Activated T-cell treated with anti-CD3 and anti-CD28 coated beads, Interleukin-2, amount 50 U/mL, for 4 hours (primary cell): ENCODE measurements at regions not wholly inside any gene's neighbourhood (a gene's known extent, or its start where the extent isn't known, plus 50 kb on each side); places are given as distances from the start of the nearest gene placed in this dataset.
A peak's percentile ranks its signal among the peaks of the same experiment; 100 is the strongest.

ENCODE experiments used
- ATAC-seq, 2 donors: fragments of 200-7000 bp; cut with Tn5 transposase; one replicate each; pipeline ENCODE4 v1.10.0; 2021
- DNase-seq: peaks from one replicate; pipeline ENCODE4 v3.0.0-alpha.2; 2020
- H3K27me3 Mint-ChIP-seq: one replicate; pipeline ENCODE4 v1.8.0; 2021; ENCODE audit warnings: low read depth, mixed read lengths
- H3K36me3 Mint-ChIP-seq: one replicate; pipeline ENCODE4 v1.8.0; 2022; ENCODE audit warnings: mixed read lengths; ENCODE audit not compliant: insufficient read depth
- H3K4me1 Mint-ChIP-seq: one replicate; pipeline ENCODE4 v1.8.0; 2021; ENCODE audit warnings: low read depth, mixed read lengths
- H3K4me3 Mint-ChIP-seq: one replicate; pipeline ENCODE4 v1.8.0; 2021; ENCODE audit warnings: mild to moderate bottlenecking, moderate library complexity, mixed read lengths
- H3K9me3 Mint-ChIP-seq: one replicate; pipeline ENCODE4 v1.8.0; 2021; ENCODE audit warnings: mixed read lengths

- H3K4me3 Mint-ChIP-seq = no peak overlapping the region
- H3K4me1 Mint-ChIP-seq = no peaks in the 10 kb centered on the region
- ATAC-seq (no peak), DNase-seq (no peak)
- no peaks in the 10 kb centered on the region for H3K9me3 Mint-ChIP-seq
- H3K27me3 Mint-ChIP-seq = no peaks in the 10 kb centered on the region
- no peaks in the 10 kb centered on the region for H3K36me3 Mint-ChIP-seq
Measured at GRCh38 chr5:82806513-82806912, 270.7 kb downstream of the TMEM167A start.

- Mint-ChIP-seq H3K4me1 (no peaks in the 10 kb centered on the region), H3K9me3 (no peaks in the 10 kb centered on the region), H3K4me3 (no peak overlapping the region), H3K36me3 (no peaks in the 10 kb centered on the region), H3K27me3 (peaks cover 3% of the 10 kb centered on the region)
- no peak for DNase-seq
- ATAC-seq = no peak
Measured at GRCh38 chr5:82804155-82804690, 273.0 kb downstream of the TMEM167A start.

- H3K4me3 Mint-ChIP-seq = no peak overlapping the region
- DNase-seq (no peak), ATAC-seq (no peak)
- no peaks in the 10 kb centered on the region for H3K36me3 Mint-ChIP-seq
- H3K9me3 Mint-ChIP-seq = no peaks in the 10 kb centered on the region
- H3K27me3 Mint-ChIP-seq = peaks cover 3% of the 10 kb centered on the region
- H3K4me1 Mint-ChIP-seq = no peaks in the 10 kb centered on the region
Measured at GRCh38 chr5:82802954-82803353, 274.2 kb downstream of the TMEM167A start.

- Mint-ChIP-seq H3K9me3 (no peaks in the 10 kb centered on the region), H3K36me3 (no peaks in the 10 kb centered on the region), H3K27me3 (peaks cover 5% of the 10 kb centered on the region), H3K4me1 (no peaks in the 10 kb centered on the region), H3K4me3 (no peak overlapping the region)
- DNase-seq (no peak), ATAC-seq (no peak)
Measured at GRCh38 chr5:82800826-82801225, 276.4 kb downstream of the TMEM167A start.

GRCh38 chr5:82799361-82800077 lies 277.7 kb downstream of the TMEM167A start:
- Mint-ChIP-seq H3K36me3 (no peaks in the 10 kb centered on the region), H3K27me3 (peaks cover 5% of the 10 kb centered on the region), H3K4me1 (no peaks in the 10 kb centered on the region), H3K4me3 (no peak overlapping the region), H3K9me3 (no peaks in the 10 kb centered on the region)
- ATAC-seq (no peak), DNase-seq (no peak)

GRCh38 chr5:82798676-82799075 lies 278.5 kb downstream of the TMEM167A start:
- peaks cover 5% of the 10 kb centered on the region for H3K27me3 Mint-ChIP-seq
- no peaks in the 10 kb centered on the region for H3K9me3 Mint-ChIP-seq
- no peak for DNase-seq
- no peaks in the 10 kb centered on the region for H3K36me3 Mint-ChIP-seq
- no peak overlapping the region for H3K4me3 Mint-ChIP-seq
- no peaks in the 10 kb centered on the region for H3K4me1 Mint-ChIP-seq
- ATAC-seq = no peak

GRCh38 chr5:82796643-82797416 lies 280.4 kb downstream of the TMEM167A start:
- Mint-ChIP-seq H3K4me1 (no peaks in the 10 kb centered on the region), H3K4me3 (no peak overlapping the region), H3K9me3 (no peaks in the 10 kb centered on the region), H3K27me3 (peaks cover 5% of the 10 kb centered on the region), H3K36me3 (no peaks in the 10 kb centered on the region)
- DNase-seq (no peak), ATAC-seq (no peak)

GRCh38 chr5:82794876-82795275 lies 282.3 kb downstream of the TMEM167A start:
- DNase-seq (no peak), ATAC-seq (no peak)
- Mint-ChIP-seq H3K4me1 (no peaks in the 10 kb centered on the region), H3K36me3 (no peaks in the 10 kb centered on the region), H3K27me3 (peaks cover 1% of the 10 kb centered on the region), H3K9me3 (no peaks in the 10 kb centered on the region), H3K4me3 (no peak overlapping the region)

- DNase-seq (peak; percentile 22), ATAC-seq (no peak)
- Mint-ChIP-seq H3K36me3 (no peaks in the 10 kb centered on the region), H3K9me3 (no peaks in the 10 kb centered on the region), H3K4me3 (no peak overlapping the region), H3K27me3 (peaks cover 1% of the 10 kb centered on the region), H3K4me1 (no peaks in the 10 kb centered on the region)
Measured at GRCh38 chr5:82793808-82794419, 283.3 kb downstream of the TMEM167A start.

GRCh38 chr5:82792096-82792495 lies 285.1 kb downstream of the TMEM167A start:
- H3K9me3 Mint-ChIP-seq = no peaks in the 10 kb centered on the region
- no peaks in the 10 kb centered on the region for H3K36me3 Mint-ChIP-seq
- peaks cover 1% of the 10 kb centered on the region for H3K27me3 Mint-ChIP-seq
- H3K4me1 Mint-ChIP-seq = no peaks in the 10 kb centered on the region
- ATAC-seq (no peak), DNase-seq (no peak)
- no peak overlapping the region for H3K4me3 Mint-ChIP-seq

- Mint-ChIP-seq H3K4me3 (no peak overlapping the region), H3K27me3 (no peaks in the 10 kb centered on the region), H3K36me3 (no peaks in the 10 kb centered on the region), H3K9me3 (no peaks in the 10 kb centered on the region), H3K4me1 (no peaks in the 10 kb centered on the region)
- ATAC-seq = no peak
- no peak for DNase-seq
Measured at GRCh38 chr5:82789095-82789494, 288.1 kb downstream of the TMEM167A start.

- H3K36me3 Mint-ChIP-seq = no peaks in the 10 kb centered on the region
- DNase-seq (no peak), ATAC-seq (no peak)
- no peak overlapping the region for H3K4me3 Mint-ChIP-seq
- peaks cover 6% of the 10 kb centered on the region for H3K27me3 Mint-ChIP-seq
- H3K4me1 Mint-ChIP-seq = no peaks in the 10 kb centered on the region
- no peaks in the 10 kb centered on the region for H3K9me3 Mint-ChIP-seq
Measured at GRCh38 chr5:82786748-82787147, 290.4 kb downstream of the TMEM167A start.

GRCh38 chr5:82785882-82786509 lies 291.2 kb downstream of the TMEM167A start:
- H3K27me3 Mint-ChIP-seq = peaks cover 6% of the 10 kb centered on the region
- H3K4me3 Mint-ChIP-seq = no peak overlapping the region
- ATAC-seq (no peak), DNase-seq (no peak)
- no peaks in the 10 kb centered on the region for H3K4me1 Mint-ChIP-seq
- H3K36me3 Mint-ChIP-seq = no peaks in the 10 kb centered on the region
- H3K9me3 Mint-ChIP-seq = no peaks in the 10 kb centered on the region

- Mint-ChIP-seq H3K36me3 (no peaks in the 10 kb centered on the region), H3K9me3 (no peaks in the 10 kb centered on the region), H3K27me3 (peaks cover 6% of the 10 kb centered on the region), H3K4me3 (no peak overlapping the region), H3K4me1 (no peaks in the 10 kb centered on the region)
- ATAC-seq = no peak
- DNase-seq = no peak
Measured at GRCh38 chr5:82785456-82785855, 291.7 kb downstream of the TMEM167A start.
